HepG2 (cell line): ENCODE measurements at regions not wholly inside any gene's neighbourhood (a gene's known extent, or its start where the extent isn't known, plus 50 kb on each side); places are given as distances from the start of the nearest gene placed in this dataset.

Source experiments
- GATAD1 ChIP-seq: IDR thresholded peaks from 2 replicates; pipeline ENCODE4 v1.6.1; 2016; ENCODE audit warnings: missing genetic modification reagents, missing compliant biosample characterization
- GZF1 ChIP-seq: sonication (generic); formaldehyde crosslinking; IDR thresholded peaks from 2 replicates; pipeline ENCODE4 v1.5.1; 2020; ENCODE audit warnings: mild to moderate bottlenecking, missing genetic modification reagents
- HDAC2 ChIP-seq: sonication (generic); formaldehyde crosslinking; IDR thresholded peaks from 2 replicates; pipeline ENCODE4 v1.4.0; 2020; ENCODE audit warnings: missing genetic modification reagents
- HNRNPK ChIP-seq: fragments of 200-400 bp; formaldehyde crosslinking; IDR thresholded peaks from 2 replicates; pipeline ENCODE4 v1.6.1; 2018; ENCODE audit warnings: low read length, low read depth, moderate library complexity, mild to moderate bottlenecking; ENCODE audit not compliant: poor library complexity, severe bottlenecking
- NR2F1 ChIP-seq, 2 experiments: fragments of 450-650 bp in 1 of 2; formaldehyde crosslinking in 1 of 2; IDR thresholded peaks; 2 replicates each; pipeline versions ENCODE4 v1.5.0 to v1.6.1; 2016 to 2020; ENCODE audit warnings: mild to moderate bottlenecking in 1 of 2, missing compliant biosample characterization in 1 of 2, missing genetic modification reagents in 1 of 2, moderate library complexity in 1 of 2
- SALL1 ChIP-seq: sonication (generic); formaldehyde crosslinking; IDR thresholded peaks from 2 replicates; pipeline ENCODE4 v1.8.0; 2022; ENCODE audit warnings: mild to moderate bottlenecking, missing genetic modification reagents
- TAF1 ChIP-seq: sonication (generic); formaldehyde crosslinking; IDR thresholded peaks from 2 replicates; pipeline ENCODE4 v1.4.0; 2020; ENCODE audit warnings: missing genetic modification reagents
- THAP11 ChIP-seq: IDR thresholded peaks from 2 replicates; pipeline ENCODE4 v1.6.1; 2016; ENCODE audit warnings: missing biosample characterization, missing genetic modification reagents
- ZFP36 ChIP-seq: fragments of 150-350 bp; IDR thresholded peaks from 2 replicates; pipeline ENCODE4 v1.6.1; 2018; ENCODE audit warnings: borderline replicate concordance, low read length, low read depth; ENCODE audit not compliant: partially characterized antibody
- ZFP36L2 ChIP-seq: sonication (generic); formaldehyde crosslinking; IDR thresholded peaks from 2 replicates; pipeline ENCODE4 v1.4.0; 2020; ENCODE audit warnings: missing genetic modification reagents
- ZMAT3 ChIP-seq: sonication (generic); formaldehyde crosslinking; conservative IDR thresholded peaks from 2 replicates; pipeline ENCODE4 v1.7.0; 2021; ENCODE audit warnings: missing genetic modification reagents
- ZNF431 ChIP-seq: sonication (generic); formaldehyde crosslinking; IDR thresholded peaks from 2 replicates; pipeline ENCODE4 v1.9.0; 2022; ENCODE audit warnings: missing genetic modification reagents, low read depth, mild to moderate bottlenecking, borderline replicate concordance
- ZNF724P ChIP-seq: sonication (generic); formaldehyde crosslinking; IDR thresholded peaks from 2 replicates; pipeline ENCODE4 v1.8.0; 2022; ENCODE audit warnings: missing genetic modification reagents, borderline replicate concordance
- ZNF816 ChIP-seq: sonication (generic); formaldehyde crosslinking; IDR thresholded peaks from 2 replicates; pipeline ENCODE4 v1.8.0; 2022; ENCODE audit warnings: missing genetic modification reagents, mild to moderate bottlenecking, borderline replicate concordance
- TF ChIP-seq, protein P1 (sequence below): sonication (generic); formaldehyde crosslinking; IDR thresholded peaks from 2 replicates; pipeline ENCODE4 v1.4.0; 2020; ENCODE audit warnings: missing genetic modification reagents
- TF ChIP-seq, protein P2 (sequence below): sonication (generic); formaldehyde crosslinking; IDR thresholded peaks from 2 replicates; pipeline ENCODE4 v1.5.0; 2020; ENCODE audit warnings: missing genetic modification reagents
- TF ChIP-seq, protein P3 (sequence below): sonication (generic); formaldehyde crosslinking; IDR thresholded peaks from 2 replicates; pipeline ENCODE4 v1.8.1; 2023; ENCODE audit warnings: mild to moderate bottlenecking, missing genetic modification reagents
- TF ChIP-seq, protein P4 (sequence below): sonication (generic); formaldehyde crosslinking; IDR thresholded peaks from 2 replicates; pipeline ENCODE4 v1.5.1; 2020; ENCODE audit warnings: missing genetic modification reagents, mild to moderate bottlenecking, borderline replicate concordance
- TF ChIP-seq, protein P5 (sequence below): sonication (generic); formaldehyde crosslinking; IDR thresholded peaks from 2 replicates; pipeline ENCODE4 v1.4.0; 2020; ENCODE audit warnings: missing genetic modification reagents, borderline replicate concordance

DNA sequence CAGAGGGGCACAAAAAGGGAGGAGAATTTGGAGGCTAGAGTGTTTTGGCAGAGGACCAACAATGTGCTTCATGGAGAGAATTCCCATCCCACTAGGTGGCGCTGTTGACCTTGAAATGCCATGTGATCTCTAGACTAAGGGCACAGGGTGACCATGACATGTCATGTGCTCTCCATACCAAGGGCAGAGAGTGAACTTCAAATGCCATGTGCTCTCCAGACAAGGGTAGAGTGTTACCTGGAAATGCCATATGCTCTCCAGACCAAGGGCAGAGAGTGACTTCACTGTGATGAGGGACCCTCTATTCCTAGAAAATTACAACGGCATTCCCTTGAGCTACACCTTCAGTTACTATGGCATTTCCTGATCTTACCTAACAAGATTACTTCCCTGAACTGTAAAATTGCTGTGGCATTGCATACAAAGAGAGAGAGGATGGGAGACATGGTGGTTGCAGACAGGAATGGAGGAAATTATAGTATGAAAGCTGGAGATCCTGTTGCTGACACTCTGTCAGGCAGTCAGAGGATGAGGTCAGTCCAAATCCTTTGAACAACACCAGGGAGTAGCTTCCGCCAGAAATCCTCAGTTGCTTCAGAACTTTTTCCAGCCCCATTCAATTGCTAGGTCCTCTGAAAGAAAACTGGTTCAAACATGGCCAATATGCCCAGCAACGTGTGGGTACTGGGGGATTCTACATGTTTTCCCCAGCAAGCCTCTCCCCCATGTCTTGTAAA lies 60.9 kb upstream of the ACSM6 start (continued):
- TF ChIP-seq, protein P1, sequence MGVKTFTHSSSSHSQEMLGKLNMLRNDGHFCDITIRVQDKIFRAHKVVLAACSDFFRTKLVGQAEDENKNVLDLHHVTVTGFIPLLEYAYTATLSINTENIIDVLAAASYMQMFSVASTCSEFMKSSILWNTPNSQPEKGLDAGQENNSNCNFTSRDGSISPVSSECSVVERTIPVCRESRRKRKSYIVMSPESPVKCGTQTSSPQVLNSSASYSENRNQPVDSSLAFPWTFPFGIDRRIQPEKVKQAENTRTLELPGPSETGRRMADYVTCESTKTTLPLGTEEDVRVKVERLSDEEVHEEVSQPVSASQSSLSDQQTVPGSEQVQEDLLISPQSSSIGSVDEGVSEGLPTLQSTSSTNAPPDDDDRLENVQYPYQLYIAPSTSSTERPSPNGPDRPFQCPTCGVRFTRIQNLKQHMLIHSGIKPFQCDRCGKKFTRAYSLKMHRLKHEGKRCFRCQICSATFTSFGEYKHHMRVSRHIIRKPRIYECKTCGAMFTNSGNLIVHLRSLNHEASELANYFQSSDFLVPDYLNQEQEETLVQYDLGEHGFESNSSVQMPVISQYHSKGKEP (CRISPR knock-in tag) = no peak
- TF ChIP-seq HDAC2 (CRISPR knock-in tag) (peak; percentile 74; the same call in 1 of the 2 replicates), GATAD1 (CRISPR knock-in tag) (0 out of 2 replicates have a peak, but pooled peaks have one; percentile 38), GZF1 (no peak), THAP11 (peak; percentile 40; the same call in 1 of the 2 replicates), TAF1 (CRISPR knock-in tag) (no peak), NR2F1 (CRISPR knock-in tag; IDR thresholded peaks at IDR 0.05) (peak; percentile 29 to 70; a peak in 2 of 4 replicates), HNRNPK (no peak), ZFP36L2 (no peak), ZNF724P (no peak), ZMAT3 (CRISPR knock-in tag) (no peak), ZNF816 (CRISPR knock-in tag) (no peak), ZNF431 (CRISPR knock-in tag) (no peak), ZFP36 (no peak), SALL1 (peak; percentile 87)
- TF ChIP-seq, protein P2, sequence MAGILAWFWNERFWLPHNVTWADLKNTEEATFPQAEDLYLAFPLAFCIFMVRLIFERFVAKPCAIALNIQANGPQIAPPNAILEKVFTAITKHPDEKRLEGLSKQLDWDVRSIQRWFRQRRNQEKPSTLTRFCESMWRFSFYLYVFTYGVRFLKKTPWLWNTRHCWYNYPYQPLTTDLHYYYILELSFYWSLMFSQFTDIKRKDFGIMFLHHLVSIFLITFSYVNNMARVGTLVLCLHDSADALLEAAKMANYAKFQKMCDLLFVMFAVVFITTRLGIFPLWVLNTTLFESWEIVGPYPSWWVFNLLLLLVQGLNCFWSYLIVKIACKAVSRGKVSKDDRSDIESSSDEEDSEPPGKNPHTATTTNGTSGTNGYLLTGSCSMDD (CRISPR knock-in tag) = no peak
- TF ChIP-seq, protein P3, sequence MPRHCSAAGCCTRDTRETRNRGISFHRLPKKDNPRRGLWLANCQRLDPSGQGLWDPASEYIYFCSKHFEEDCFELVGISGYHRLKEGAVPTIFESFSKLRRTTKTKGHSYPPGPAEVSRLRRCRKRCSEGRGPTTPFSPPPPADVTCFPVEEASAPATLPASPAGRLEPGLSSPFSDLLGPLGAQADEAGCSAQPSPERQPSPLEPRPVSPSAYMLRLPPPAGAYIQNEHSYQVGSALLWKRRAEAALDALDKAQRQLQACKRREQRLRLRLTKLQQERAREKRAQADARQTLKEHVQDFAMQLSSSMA (CRISPR knock-in tag) = no peak
- TF ChIP-seq, protein P4, sequence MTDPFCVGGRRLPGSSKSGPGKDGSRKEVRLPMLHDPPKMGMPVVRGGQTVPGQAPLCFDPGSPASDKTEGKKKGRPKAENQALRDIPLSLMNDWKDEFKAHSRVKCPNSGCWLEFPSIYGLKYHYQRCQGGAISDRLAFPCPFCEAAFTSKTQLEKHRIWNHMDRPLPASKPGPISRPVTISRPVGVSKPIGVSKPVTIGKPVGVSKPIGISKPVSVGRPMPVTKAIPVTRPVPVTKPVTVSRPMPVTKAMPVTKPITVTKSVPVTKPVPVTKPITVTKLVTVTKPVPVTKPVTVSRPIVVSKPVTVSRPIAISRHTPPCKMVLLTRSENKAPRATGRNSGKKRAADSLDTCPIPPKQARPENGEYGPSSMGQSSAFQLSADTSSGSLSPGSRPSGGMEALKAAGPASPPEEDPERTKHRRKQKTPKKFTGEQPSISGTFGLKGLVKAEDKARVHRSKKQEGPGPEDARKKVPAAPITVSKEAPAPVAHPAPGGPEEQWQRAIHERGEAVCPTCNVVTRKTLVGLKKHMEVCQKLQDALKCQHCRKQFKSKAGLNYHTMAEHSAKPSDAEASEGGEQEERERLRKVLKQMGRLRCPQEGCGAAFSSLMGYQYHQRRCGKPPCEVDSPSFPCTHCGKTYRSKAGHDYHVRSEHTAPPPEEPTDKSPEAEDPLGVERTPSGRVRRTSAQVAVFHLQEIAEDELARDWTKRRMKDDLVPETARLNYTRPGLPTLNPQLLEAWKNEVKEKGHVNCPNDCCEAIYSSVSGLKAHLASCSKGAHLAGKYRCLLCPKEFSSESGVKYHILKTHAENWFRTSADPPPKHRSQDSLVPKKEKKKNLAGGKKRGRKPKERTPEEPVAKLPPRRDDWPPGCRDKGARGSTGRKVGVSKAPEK (CRISPR knock-in tag) = 0 out of 2 replicates have a peak, but pooled peaks have one; percentile 50
- TF ChIP-seq, protein P5, sequence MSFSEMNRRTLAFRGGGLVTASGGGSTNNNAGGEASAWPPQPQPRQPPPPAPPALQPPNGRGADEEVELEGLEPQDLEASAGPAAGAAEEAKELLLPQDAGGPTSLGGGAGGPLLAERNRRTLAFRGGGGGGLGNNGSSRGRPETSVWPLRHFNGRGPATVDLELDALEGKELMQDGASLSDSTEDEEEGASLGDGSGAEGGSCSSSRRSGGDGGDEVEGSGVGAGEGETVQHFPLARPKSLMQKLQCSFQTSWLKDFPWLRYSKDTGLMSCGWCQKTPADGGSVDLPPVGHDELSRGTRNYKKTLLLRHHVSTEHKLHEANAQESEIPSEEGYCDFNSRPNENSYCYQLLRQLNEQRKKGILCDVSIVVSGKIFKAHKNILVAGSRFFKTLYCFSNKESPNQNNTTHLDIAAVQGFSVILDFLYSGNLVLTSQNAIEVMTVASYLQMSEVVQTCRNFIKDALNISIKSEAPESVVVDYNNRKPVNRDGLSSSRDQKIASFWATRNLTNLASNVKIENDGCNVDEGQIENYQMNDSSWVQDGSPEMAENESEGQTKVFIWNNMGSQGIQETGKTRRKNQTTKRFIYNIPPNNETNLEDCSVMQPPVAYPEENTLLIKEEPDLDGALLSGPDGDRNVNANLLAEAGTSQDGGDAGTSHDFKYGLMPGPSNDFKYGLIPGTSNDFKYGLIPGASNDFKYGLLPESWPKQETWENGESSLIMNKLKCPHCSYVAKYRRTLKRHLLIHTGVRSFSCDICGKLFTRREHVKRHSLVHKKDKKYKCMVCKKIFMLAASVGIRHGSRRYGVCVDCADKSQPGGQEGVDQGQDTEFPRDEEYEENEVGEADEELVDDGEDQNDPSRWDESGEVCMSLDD (CRISPR knock-in tag) = no peak
